ENCODE measurements at regions not wholly inside any gene's neighbourhood (a gene's known extent, or its start where the extent isn't known, plus 50 kb on each side); places are given as distances from the start of the nearest gene placed in this dataset.

- ATAC-seq (ENCODE audit: low FRiP score) (no peak), DNase-seq (ENCODE audit: low spot score) (no peak)
- TF ChIP-seq CTCF (IDR thresholded peaks at IDR 0.05): no peak
These were observed 162.0 kb upstream of the SOX1 start for GRCh38 chr13:111904701-111905608.

GRCh38 chr13:111905609-111905945, 161.4 kb upstream of the SOX1 start:
- ATAC-seq (ENCODE audit: low FRiP score): no peak
- TF ChIP-seq CTCF (IDR thresholded peaks at IDR 0.05): no peak
- no peak for DNase-seq (ENCODE audit: low spot score)

GRCh38 chr13:111906306-111906705, 160.6 kb upstream of the SOX1 start:
- DNase-seq (ENCODE audit: low spot score): no peak
- no peak for ATAC-seq (ENCODE audit: low FRiP score)

GRCh38 chr13:111906816-111907215, 160.1 kb upstream of the SOX1 start:
- no peak for ATAC-seq (ENCODE audit: low FRiP score)
- TF ChIP-seq CTCF (IDR thresholded peaks at IDR 0.05): no peak
- DNase-seq (ENCODE audit: low spot score): no peak

More at GRCh38 chr13:111906306-111906705, 160.6 kb upstream of the SOX1 start:
- no peak for TF ChIP-seq CTCF (IDR thresholded peaks at IDR 0.05)

GRCh38 chr13:111907341-111907880, 159.5 kb upstream of the SOX1 start:
- no peak for ATAC-seq (ENCODE audit: low FRiP score)
- no peak for TF ChIP-seq CTCF (IDR thresholded peaks at IDR 0.05)
- DNase-seq (ENCODE audit: low spot score): no peak

- no peak for ATAC-seq (ENCODE audit: low FRiP score)
- no peak for TF ChIP-seq CTCF (IDR thresholded peaks at IDR 0.05)
- no peak for DNase-seq (ENCODE audit: low spot score)
These were observed 158.6 kb upstream of the SOX1 start for GRCh38 chr13:111908361-111908760.

GRCh38 chr13:111908981-111909380, 158.0 kb upstream of the SOX1 start:
- no peak for TF ChIP-seq CTCF (IDR thresholded peaks at IDR 0.05)
- DNase-seq (ENCODE audit: low spot score): no peak
- ATAC-seq (ENCODE audit: low FRiP score): no peak
